Activated naive CD8-positive, alpha-beta T cell (primary cell): ENCODE measurements at regions not wholly inside any gene's neighbourhood (a gene's known extent, or its start where the extent isn't known, plus 50 kb on each side); places are given as distances from the start of the nearest gene placed in this dataset.

Experiments used
- H3K27ac Mint-ChIP-seq: one replicate; pipeline ENCODE4 v1.8.0; 2021; ENCODE audit warnings: mixed read lengths
- H3K27me3 Mint-ChIP-seq: one replicate; pipeline ENCODE4 v1.8.0; 2021; ENCODE audit warnings: mixed read lengths
- H3K36me3 Mint-ChIP-seq: one replicate; pipeline ENCODE4 v1.8.0; 2021; ENCODE audit warnings: mixed read lengths
- H3K4me1 Mint-ChIP-seq: one replicate; pipeline ENCODE4 v1.8.0; 2021; ENCODE audit warnings: low read depth, mixed read lengths
- H3K4me3 Mint-ChIP-seq: one replicate; pipeline ENCODE4 v1.8.0; 2021; ENCODE audit warnings: mild to moderate bottlenecking, mixed read lengths
- H3K9me3 Mint-ChIP-seq: one replicate; pipeline ENCODE4 v1.8.0; 2021; ENCODE audit warnings: low read depth, mixed read lengths

- no peak overlapping the region for H3K27ac Mint-ChIP-seq
- no peaks in the 10 kb centered on the region for H3K4me1 Mint-ChIP-seq
- H3K27me3 Mint-ChIP-seq = no peaks in the 10 kb centered on the region
- no peak overlapping the region for H3K4me3 Mint-ChIP-seq
- H3K36me3 Mint-ChIP-seq = no peaks in the 10 kb centered on the region
- no peaks in the 10 kb centered on the region for H3K9me3 Mint-ChIP-seq
Measured at GRCh38 chr1:87673309-87673708, 344.6 kb downstream of the LMO4 start.

GRCh38 chr1:87673748-87674147 is 345.1 kb downstream of the LMO4 start:
- no peaks in the 10 kb centered on the region for H3K4me1 Mint-ChIP-seq
- H3K36me3 Mint-ChIP-seq = no peaks in the 10 kb centered on the region
- no peaks in the 10 kb centered on the region for H3K9me3 Mint-ChIP-seq
- no peak overlapping the region for H3K4me3 Mint-ChIP-seq
- H3K27ac Mint-ChIP-seq = no peak overlapping the region
- H3K27me3 Mint-ChIP-seq = no peaks in the 10 kb centered on the region

GRCh38 chr1:87674791-87675190 is 346.1 kb downstream of the LMO4 start:
- Mint-ChIP-seq H3K4me3 (no peak overlapping the region), H3K27me3 (no peaks in the 10 kb centered on the region), H3K27ac (no peak overlapping the region), H3K36me3 (peaks cover 2% of the 10 kb centered on the region), H3K4me1 (no peaks in the 10 kb centered on the region), H3K9me3 (no peaks in the 10 kb centered on the region)

- Mint-ChIP-seq H3K4me1 (no peaks in the 10 kb centered on the region), H3K36me3 (peaks cover 3% of the 10 kb centered on the region), H3K4me3 (no peak overlapping the region), H3K9me3 (no peaks in the 10 kb centered on the region), H3K27ac (no peak overlapping the region), H3K27me3 (no peaks in the 10 kb centered on the region)
Measured at GRCh38 chr1:87678266-87678665, 349.6 kb downstream of the LMO4 start.

- H3K36me3 Mint-ChIP-seq = peaks cover 3% of the 10 kb centered on the region
- no peaks in the 10 kb centered on the region for H3K9me3 Mint-ChIP-seq
- no peaks in the 10 kb centered on the region for H3K4me1 Mint-ChIP-seq
- H3K27me3 Mint-ChIP-seq = no peaks in the 10 kb centered on the region
- H3K4me3 Mint-ChIP-seq = no peak overlapping the region
- no peak overlapping the region for H3K27ac Mint-ChIP-seq
Measured at GRCh38 chr1:87682565-87682964, 353.9 kb downstream of the LMO4 start.

GRCh38 chr1:87683196-87683956 is 354.7 kb downstream of the LMO4 start:
- Mint-ChIP-seq H3K9me3 (no peaks in the 10 kb centered on the region), H3K27ac (no peak overlapping the region), H3K4me1 (no peaks in the 10 kb centered on the region), H3K36me3 (peaks cover 3% of the 10 kb centered on the region), H3K27me3 (no peaks in the 10 kb centered on the region), H3K4me3 (no peak overlapping the region)

GRCh38 chr1:87684194-87684593 is 355.5 kb downstream of the LMO4 start:
- no peaks in the 10 kb centered on the region for H3K9me3 Mint-ChIP-seq
- peak overlapping the region; percentile 49 for H3K4me3 Mint-ChIP-seq
- H3K27ac Mint-ChIP-seq = no peak overlapping the region
- H3K4me1 Mint-ChIP-seq = no peaks in the 10 kb centered on the region
- H3K27me3 Mint-ChIP-seq = no peaks in the 10 kb centered on the region
- peaks cover 3% of the 10 kb centered on the region for H3K36me3 Mint-ChIP-seq

- Mint-ChIP-seq H3K27ac (no peak overlapping the region), H3K27me3 (peaks cover 3% of the 10 kb centered on the region), H3K4me3 (peak overlapping the region; percentile 49), H3K36me3 (peaks cover under 1% of the 10 kb centered on the region), H3K9me3 (no peaks in the 10 kb centered on the region), H3K4me1 (no peaks in the 10 kb centered on the region)
Measured at GRCh38 chr1:87684713-87685205, 356.1 kb downstream of the LMO4 start.

GRCh38 chr1:87685311-87686135 is 356.8 kb downstream of the LMO4 start:
- Mint-ChIP-seq H3K27me3 (peaks cover 3% of the 10 kb centered on the region), H3K9me3 (no peaks in the 10 kb centered on the region), H3K27ac (no peak overlapping the region), H3K36me3 (no peaks in the 10 kb centered on the region), H3K4me1 (no peaks in the 10 kb centered on the region), H3K4me3 (no peak overlapping the region)

GRCh38 chr1:87686136-87686495 is 357.4 kb downstream of the LMO4 start:
- no peaks in the 10 kb centered on the region for H3K4me1 Mint-ChIP-seq
- no peaks in the 10 kb centered on the region for H3K9me3 Mint-ChIP-seq
- no peak overlapping the region for H3K4me3 Mint-ChIP-seq
- no peaks in the 10 kb centered on the region for H3K36me3 Mint-ChIP-seq
- peaks cover 6% of the 10 kb centered on the region for H3K27me3 Mint-ChIP-seq
- no peak overlapping the region for H3K27ac Mint-ChIP-seq

- Mint-ChIP-seq H3K27me3 (peaks cover 6% of the 10 kb centered on the region), H3K27ac (no peak overlapping the region), H3K9me3 (no peaks in the 10 kb centered on the region), H3K4me3 (no peak overlapping the region), H3K36me3 (no peaks in the 10 kb centered on the region), H3K4me1 (no peaks in the 10 kb centered on the region)
Measured at GRCh38 chr1:87686671-87687070, 358.0 kb downstream of the LMO4 start.

- Mint-ChIP-seq H3K4me3 (no peak overlapping the region), H3K27me3 (peaks cover 6% of the 10 kb centered on the region), H3K4me1 (no peaks in the 10 kb centered on the region), H3K9me3 (no peaks in the 10 kb centered on the region), H3K27ac (no peak overlapping the region), H3K36me3 (no peaks in the 10 kb centered on the region)
Measured at GRCh38 chr1:87688136-87688535, 359.5 kb downstream of the LMO4 start.

GRCh38 chr1:87689487-87689886 is 360.8 kb downstream of the LMO4 start:
- H3K4me3 Mint-ChIP-seq = no peak overlapping the region

GRCh38 chr1:87696483-87696882 is 367.8 kb downstream of the LMO4 start:
- H3K4me1 Mint-ChIP-seq = no peaks in the 10 kb centered on the region
- H3K36me3 Mint-ChIP-seq = no peaks in the 10 kb centered on the region
- no peak overlapping the region for H3K27ac Mint-ChIP-seq
- H3K9me3 Mint-ChIP-seq = peaks cover 8% of the 10 kb centered on the region
- H3K27me3 Mint-ChIP-seq = peaks cover 2% of the 10 kb centered on the region
- no peak overlapping the region for H3K4me3 Mint-ChIP-seq

More at GRCh38 chr1:87689487-87689886, 360.8 kb downstream of the LMO4 start:
- H3K27me3 Mint-ChIP-seq = peaks cover 6% of the 10 kb centered on the region
- H3K9me3 Mint-ChIP-seq = no peaks in the 10 kb centered on the region
- no peaks in the 10 kb centered on the region for H3K36me3 Mint-ChIP-seq
- no peak overlapping the region for H3K27ac Mint-ChIP-seq
- H3K4me1 Mint-ChIP-seq = no peaks in the 10 kb centered on the region

GRCh38 chr1:87702455-87702854 is 373.8 kb downstream of the LMO4 start:
- peaks cover 2% of the 10 kb centered on the region for H3K27me3 Mint-ChIP-seq
- no peak overlapping the region for H3K4me3 Mint-ChIP-seq
- H3K4me1 Mint-ChIP-seq = no peaks in the 10 kb centered on the region
- H3K27ac Mint-ChIP-seq = no peak overlapping the region
- peaks cover 11% of the 10 kb centered on the region for H3K9me3 Mint-ChIP-seq
- no peaks in the 10 kb centered on the region for H3K36me3 Mint-ChIP-seq
